GM18907 (cell line): ENCODE measurements at regions not wholly inside any gene's neighbourhood (a gene's known extent, or its start where the extent isn't known, plus 50 kb on each side); places are given as distances from the start of the nearest gene placed in this dataset.
"Not testable (repeated sequence)": the region's sequence is repeated elsewhere in the genome, so short reads cannot be mapped to it uniquely, and the experiment has no call there.

Experiments used
- ATAC-seq: cut with Tn5 transposase; IDR thresholded peaks from one replicate; pipeline ENCODE4 v1.9.1; 2021; ENCODE audit warnings: mild to moderate bottlenecking, moderate library complexity; ENCODE audit not compliant: unreplicated experiment

DNA sequence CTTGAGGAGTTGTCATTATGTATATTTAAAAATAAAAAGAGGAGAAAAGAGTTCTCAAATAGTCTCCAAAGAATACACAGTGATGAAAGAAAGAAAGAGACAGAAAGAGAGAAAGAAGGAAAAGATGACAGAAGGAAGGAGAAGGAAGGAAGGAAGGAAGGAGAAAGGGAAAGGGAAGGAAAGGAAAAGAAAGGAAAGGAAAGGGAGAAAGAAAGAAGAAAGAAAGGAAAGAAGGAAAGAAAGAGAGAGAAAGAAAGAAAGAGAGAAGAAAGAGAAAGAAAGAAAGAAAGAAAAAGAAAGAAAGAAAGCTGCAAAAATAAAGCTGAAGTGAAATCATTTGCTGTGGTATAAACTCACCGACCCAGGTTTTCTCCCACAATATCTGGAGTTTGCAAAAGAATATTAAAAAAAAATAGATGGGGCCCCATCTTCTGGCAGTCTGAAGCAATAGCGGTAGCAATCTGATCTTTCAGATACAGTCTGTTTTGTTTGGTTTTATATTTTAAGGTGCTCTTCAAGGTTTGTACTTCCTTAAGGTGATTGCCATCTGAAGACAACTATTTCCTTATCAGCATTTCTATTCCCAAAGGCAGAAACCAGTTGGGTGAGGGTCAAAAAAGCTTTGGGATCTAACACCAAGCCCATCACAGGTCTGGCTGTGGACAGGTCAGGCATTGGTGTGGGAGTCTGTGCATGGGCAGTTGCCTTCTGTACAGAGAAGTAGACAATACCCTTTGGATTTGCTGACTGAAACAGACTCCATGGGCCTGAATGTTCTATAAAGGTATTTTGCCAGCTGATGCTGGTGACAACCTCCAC is 160.4 kb downstream of the CPEB2 start:
- ATAC-seq: no peak

DNA sequence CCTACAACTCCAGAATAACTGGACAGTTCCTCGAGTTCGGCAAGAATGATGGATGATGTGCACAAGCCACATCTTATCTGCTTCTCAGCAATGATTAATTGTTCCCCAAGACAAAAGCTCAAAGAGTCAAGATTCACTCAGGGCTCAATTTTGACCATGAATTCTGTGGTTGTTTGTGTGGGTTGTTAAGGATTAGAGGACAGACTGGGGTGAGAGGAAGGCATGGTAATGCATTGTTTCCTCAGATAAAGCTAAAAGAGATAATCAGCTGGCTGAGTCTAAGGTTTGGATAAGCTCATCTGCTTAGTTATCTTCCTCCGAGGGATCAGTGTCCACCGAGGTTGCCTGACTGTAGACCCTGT is 161.0 kb downstream of the CPEB2 start:
- ATAC-seq: no peak

DNA sequence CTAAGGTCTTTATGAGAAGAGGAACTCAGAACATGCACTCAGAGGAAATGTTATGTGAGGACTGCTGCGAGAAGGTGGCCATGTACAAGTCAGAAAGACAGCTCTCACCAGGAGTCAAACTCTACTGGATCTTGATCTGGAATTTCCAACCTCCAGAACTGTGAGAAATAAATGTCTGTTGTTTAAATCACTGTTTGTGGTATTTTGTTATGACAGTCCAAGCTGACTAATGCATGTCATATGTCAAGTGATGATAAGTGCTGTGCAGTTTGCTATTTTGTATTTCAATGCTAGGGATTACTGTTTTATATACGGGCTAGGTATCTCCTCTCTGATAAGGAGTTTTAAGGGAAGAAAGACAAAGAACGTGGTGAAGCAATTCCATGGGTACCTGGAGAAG is 162.3 kb downstream of the CPEB2 start:
- ATAC-seq: no peak

DNA sequence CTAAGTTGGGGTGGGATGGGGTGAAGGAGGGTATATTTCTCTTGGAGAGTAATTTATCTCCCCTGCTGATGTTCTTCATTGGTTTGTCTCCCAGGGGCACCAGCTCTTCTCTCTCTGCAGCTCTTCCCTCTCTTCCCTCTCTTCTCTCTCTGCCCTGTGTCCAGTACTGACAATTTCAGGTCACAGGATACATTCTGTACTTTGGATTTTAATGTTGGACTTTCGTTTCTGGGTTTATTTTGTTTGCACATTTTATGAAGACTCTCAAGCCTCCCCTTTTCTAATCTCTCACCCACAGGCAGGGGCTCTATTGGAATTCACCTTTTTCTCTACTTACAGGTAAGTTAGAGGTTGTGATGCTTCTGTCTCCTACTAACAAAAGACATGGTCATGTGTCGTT is 165.5 kb downstream of the CPEB2 start:
- no peak for ATAC-seq

DNA sequence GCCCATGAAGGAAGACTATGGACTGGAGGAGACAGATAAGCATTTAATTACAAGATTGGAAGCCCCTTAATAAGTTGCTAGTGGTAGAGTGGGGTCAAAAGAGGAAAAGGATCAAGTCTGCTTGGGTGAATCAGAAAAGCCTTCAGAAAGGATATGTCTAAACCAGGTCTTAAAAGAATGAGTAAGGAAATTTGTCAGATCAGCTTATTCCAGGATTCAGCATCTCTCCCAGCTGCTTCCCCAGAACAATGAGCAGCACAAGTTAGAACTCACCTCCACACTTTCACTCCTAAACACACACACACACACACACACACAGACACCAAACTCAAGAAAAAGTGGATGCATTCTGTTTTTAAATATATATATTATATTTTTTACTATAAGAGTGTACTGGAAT is 166.5 kb downstream of the CPEB2 start:
- no peak for ATAC-seq

DNA sequence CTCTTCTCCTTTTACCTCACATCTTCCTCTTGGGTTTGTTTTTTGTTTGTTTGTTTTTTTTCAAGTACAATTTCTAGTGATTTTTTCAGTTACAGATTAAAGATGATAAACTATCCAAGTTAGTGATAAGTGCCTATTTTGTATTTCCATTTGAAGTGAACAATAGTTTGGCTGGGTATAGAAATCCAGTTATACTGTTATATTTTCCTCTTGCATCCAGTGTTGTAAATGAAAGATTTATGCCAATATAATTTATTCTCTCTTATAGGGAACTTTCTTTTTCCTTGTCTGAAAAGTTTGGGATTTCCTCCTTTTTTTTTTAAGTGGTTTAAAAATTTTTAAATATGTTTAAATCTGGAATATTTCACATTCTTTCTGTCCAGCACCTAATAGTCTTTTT is 169.4 kb downstream of the CPEB2 start:
- no peak for ATAC-seq

DNA sequence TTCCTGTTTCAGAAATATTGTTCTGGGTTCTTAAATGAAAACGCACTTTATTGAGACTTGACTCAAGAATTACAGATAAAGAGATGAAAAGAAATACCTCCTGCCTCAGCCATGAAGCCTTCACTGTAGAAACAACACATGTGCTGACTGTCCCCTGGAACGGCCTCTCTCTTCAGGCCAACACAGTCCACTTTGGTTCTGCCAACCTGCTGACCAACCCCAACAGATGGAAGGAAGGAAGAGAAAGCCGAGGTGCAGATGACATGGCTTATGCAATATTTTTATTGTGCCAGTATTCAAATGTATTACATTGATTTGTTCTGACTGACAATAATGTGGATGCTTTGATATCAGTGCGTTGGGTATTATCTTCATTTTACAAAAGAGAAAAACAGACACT is 171.0 kb downstream of the CPEB2 start:
- ATAC-seq: no peak

DNA sequence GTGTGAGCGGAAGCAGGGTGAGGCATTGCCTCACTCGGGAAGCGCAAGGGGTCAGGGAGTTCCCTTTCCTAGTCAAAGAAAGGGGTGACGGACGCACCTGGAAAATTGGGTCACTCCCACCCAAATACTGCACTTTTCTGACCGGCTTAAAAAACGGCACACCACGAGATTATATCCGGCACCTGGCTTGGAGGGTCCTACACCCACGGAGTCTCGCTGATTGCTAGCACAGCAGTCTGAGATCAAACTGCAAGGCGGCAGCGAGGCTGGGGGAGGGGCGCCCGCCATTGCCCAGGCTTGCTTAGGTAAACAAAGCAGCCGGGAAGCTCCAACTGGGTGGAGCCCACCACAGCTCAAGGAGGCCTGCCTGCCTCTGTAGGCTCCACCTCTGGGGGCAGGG is 171.9 kb downstream of the CPEB2 start:
- not testable (repeated sequence) for ATAC-seq

DNA sequence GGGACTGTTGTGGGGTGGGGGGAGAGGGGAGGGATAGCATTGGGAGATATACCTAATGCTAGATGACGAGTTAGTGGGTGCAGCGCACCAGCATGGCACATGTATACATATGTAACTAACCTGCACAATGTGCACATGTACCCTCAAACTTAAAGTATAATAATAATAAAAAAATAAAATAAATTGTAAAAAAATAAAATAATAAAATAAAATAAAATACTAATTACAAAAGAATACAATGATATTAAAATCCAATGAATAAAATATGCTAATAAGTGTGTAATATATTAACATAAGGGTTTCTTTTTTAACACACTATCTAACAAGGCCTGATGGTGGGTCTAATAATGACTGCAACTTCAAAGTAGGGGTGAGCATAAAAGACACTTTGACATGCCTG is 177.6 kb downstream of the CPEB2 start:
- not testable (repeated sequence) for ATAC-seq

DNA sequence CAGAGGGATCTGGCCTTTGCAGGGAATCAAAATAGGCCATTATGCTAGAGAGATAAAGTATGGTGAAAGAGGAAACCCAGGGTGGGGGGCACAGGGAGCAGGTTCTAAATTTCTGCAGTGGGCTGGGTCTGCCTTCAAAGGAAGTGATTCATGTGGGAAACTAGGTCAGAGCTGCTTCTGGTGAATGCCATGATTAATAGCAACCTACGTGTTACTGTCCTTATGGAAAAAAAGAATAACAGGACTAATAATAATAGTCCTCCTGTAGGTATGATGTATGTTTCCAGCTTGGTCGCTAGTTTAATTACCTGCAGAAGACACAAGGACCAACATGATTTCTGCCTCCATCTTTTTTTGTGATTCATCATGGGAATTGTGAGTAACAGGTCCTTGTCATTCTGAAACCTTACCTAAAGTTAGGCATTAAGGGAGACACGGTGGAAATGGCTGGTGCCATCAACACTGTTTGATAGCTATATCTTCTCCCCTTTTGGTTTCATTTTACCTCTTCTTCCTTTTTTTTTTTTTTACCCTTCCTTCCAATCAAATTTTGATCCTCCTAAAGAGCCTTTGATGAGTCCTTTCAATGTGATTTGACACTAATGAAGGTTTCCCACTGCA is 180.4 kb downstream of the CPEB2 start:
- peak; percentile 87 for ATAC-seq

DNA sequence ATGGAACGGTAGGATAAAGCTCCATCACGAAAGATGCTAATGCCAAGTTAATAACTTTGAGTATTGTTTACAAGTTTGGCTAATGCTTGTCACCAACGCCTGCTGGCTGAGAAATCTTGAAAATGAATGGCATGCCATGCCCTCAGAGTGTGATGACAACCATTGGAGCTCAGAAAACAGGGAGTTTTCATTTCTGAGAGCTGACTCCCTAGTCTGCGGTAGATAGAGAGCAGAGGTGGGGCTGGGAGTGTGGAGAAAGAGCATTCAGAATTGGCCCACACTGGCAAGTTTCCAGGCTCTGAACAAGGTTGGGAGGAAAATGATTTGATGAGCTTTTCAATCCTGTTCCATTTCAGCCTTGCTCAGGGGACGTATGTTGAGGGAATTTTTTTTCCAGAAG is 183.9 kb downstream of the CPEB2 start:
- ATAC-seq: no peak

DNA sequence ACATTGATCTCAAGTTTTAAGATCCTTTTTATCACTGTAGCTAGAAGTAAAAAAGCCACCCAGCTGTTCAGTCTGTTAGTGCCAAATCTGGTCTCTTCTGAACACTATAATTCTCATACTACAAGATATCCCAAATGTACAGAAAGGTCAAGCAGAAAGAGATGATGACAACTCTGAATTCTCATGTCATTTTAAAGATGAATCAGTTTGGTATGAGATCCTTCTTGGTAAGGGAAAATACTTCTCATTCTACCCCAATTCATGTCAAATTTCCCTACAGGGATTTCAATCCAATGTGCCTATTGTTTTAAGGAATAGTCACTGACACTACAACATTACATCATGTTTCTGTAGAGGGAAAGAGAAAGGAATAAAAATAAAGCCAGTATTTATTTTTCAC is 184.5 kb downstream of the CPEB2 start:
- no peak for ATAC-seq

DNA sequence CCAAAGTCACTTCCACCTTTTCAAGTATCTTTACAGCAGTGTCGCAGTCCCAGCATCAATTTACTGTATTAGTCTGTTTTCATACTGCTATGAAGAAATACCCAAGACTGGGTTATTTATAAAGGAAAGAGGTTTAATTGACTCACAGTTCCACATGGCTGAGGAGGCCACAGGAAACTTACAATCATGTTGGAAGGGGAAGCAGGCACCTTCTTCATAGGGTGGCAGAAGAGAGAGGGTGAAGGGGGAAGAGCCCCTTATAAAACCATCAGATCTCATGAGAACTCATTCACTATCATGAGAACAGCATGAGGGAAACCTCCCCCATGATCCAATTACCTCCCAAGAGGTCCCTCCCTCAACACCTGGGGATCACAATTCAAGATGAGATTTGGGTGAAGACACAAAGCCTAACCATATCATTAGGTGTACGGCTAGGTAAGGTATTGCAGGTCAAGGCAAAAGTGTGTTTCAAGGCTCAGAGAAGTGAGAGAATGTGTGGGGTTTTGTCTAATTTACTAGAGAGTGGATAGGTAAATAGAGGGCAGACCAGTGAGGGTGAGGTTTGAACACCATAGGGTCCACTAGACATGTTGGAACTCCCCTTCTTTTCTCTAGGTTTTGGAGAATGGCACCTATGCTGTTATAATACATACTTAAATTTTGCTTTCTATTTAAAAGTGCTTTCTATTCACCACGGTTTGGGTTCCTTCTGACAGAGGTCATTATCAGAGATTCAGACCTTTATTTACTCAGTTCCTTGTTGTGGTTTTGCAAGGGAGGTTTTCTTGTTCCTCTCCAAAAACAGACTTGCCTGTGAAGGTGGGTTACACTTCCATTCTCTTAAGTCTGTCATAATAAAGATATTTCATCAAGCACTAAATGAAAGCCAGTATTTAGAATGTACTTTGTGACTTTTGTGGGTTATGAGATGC is 186.6 kb downstream of the CPEB2 start:
- ATAC-seq: peak; percentile 65

DNA sequence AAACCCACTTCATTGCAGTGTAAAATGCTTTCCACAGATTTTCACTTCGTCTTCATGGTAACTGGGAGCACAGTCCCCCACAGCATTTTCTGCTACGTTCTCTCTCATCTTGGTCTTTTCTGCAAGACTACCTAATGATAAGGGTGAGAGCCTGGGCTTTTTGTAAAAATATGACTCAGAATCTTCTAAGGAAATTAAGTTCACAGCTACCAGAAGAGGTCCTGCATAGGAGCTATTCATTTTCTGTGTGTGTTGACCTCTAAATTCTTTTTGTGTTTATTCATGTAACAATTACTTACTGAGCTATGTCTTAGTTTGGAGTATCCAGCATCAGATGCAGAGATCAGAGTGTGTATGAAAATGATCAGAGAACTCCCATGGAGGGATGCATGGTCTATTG is 192.2 kb downstream of the CPEB2 start:
- ATAC-seq: no peak

DNA sequence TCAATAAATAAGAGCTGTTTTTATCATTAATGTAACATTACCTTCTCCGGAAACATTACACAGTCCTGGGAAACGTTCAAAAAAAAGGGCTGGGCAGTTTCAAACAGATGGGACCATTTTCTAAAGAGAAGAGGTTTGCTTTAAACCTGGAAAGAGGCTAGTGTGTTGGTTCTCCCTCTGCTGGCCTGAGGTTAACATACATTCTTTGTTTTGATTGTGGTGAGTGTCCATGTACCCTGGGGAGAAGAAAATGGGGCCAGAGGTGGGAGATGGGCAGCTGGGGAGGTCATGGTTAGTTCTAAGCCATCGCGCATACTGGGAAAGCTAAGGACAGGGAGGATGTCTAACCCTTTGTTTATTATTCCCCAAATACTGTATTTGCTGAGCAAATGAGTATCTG is 194.7 kb downstream of the CPEB2 start:
- ATAC-seq: no peak

DNA sequence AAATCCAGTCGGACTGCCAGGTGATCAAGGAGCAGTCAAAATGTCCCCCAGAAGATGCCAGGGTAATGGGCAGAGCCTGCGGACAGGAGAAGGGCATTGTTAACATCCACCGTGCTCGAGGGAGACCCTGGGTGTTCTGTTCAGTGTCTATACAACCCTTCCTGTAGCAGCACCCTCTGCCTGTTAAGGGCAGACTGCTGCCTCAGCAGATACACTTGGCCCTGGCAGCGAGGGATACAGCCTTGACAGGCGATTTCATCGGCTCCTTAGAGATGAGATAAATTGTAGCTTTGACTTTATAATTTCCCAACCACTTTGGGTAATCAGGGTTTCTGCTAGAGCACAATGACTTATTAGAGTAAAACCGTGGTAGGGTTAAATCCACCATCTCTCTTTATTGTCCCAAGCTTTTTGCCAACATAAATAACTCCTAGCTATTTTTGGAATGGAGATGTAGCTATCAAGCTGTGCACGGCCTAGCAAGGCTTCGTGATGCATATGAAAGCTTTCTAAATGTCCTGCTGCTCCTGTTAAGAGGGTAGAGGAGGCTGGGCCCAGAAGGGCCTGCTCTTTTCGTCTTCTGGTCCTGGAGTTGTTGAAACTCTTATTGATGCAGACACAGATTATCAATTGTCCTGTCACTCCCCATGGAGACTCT is 195.9 kb downstream of the CPEB2 start:
- no peak for ATAC-seq

DNA sequence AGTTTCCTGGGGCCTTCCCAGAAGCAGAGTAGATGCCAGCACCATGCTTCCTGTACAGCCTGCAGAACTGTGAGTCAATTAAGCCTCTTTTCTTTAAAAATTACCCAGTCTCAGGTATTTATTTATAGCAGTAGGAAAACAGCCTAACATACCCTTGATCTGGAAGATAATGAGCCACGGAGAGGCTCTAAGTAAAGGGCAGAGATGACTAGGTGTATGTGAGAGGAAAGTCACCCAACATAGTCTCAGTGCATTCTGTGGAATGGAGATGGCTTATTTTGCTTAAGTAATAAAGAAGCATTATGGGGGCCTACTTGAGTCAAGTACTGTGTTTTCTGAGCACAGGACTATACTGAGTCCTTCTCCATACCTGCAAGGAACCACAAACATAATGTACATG is 199.5 kb downstream of the CPEB2 start:
- no peak for ATAC-seq

DNA sequence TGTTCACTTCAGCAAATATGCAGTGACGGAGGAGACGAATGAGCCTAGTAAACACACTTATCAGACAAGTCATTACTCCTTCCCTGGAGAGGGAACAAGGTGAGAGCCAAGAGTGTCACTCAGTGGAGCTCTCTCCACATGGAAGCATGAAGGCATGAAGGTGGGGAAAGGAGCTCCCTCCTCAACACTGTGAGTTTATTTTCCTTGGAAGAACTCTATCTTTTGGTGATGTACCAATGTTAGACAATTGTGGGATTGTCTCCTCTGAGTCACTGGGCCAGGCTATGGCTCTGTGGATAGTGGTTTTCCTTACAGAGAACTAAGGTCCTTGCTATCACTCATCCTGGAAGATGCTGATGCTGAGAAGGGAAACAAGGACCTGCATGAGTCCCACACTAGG is 200.2 kb downstream of the CPEB2 start:
- no peak for ATAC-seq

DNA sequence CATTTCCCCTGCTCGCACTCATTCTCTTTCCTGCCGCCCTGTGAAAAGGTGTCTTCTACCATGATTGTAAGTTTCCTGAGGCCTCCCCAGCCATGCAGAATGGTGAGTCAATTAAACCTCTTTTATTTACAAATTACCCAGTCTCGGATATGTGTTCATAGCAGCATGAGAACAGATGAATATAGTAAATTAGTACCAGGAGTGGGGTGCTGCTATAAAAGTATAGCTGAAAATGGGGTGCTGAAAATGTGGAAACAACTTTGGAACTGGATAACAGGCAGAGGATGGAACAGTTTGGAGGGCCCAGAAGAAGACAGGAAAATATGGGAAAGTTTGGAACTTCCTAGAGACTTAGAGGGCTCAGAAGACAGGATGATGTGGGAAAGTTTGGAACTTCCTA is 204.2 kb downstream of the CPEB2 start:
- ATAC-seq: not testable (repeated sequence)

DNA sequence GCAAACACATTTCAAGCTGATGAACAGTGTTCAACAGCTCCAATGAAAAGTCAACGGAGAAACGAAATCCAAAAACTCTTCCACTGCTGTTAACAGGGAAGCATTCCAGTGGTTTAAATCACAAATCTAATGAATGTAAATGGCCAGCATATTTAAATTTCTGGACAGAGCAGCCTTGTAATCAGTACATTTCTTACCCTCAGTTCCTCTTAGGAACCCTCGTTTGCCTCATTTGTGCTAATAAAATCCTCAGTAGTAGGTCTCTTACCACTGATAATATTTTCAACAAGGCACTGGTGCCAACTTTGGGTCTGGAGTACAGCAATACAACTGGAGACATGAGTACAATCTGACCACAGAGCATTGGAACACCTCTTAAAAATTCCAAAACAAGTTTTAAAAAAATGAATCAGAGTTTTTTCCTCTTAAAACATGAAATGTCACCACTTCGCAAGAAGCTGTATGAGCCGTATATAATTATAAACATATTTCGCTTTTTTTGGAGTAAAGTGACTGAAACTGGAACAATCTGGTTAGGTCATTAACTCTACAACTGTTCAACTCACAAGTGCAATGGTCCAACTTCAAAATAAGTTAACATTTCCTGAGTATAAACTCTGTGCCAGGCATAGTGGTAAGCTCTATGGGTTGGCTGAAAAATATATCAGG is 211.2 kb downstream of the CPEB2 start:
- ATAC-seq: no peak

DNA sequence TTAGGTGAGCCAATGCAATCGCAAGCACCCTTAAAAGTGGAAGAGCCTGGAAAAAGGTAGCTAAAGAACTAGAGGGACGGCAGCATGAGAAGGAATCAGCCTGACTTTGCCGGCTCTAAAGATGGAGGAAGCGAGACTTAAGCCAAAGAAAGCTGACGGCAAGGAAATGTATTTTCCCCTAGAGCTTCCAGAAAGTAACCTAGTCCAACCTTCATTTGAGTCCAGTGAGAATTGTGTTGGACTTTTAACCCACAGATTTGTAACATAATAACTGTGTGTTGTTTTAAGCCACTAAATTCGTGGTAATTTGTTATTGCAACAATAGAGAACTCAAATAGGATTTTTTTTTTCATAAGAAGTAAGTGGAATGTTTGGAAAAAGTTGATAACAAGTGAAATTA is 212.7 kb upstream of the C1QTNF7 start:
- ATAC-seq: no peak
